Panc1 (cell line): ENCODE measurements at regions not wholly inside any gene's neighbourhood (a gene's known extent, or its start where the extent isn't known, plus 50 kb on each side); places are given as distances from the start of the nearest gene placed in this dataset.

Experiments used
- ATAC-seq: fragments of 200-7000 bp; cut with Tn5 transposase; 2 replicates; pipeline ENCODE4 v1.9.1; 2020; ENCODE audit warnings: mild to moderate bottlenecking, moderate library complexity
- BruUV-seq: library from RNA; stranded (reverse); fragments of 400-500 nt; replicated peaks from 2 replicates; lab custom pipeline; 2021; lab: Mats Ljungman, UMichigan
- CTCF ChIA-PET: fragments of 300-600 bp; sonication (Branson Sonifier 250); formaldehyde crosslinking; loops from one replicate; lab custom pipeline; 2022; ENCODE audit warnings: antibody characterized with exemption; lab: Charles Lee
- POLR2A ChIA-PET: fragments of 300-600 bp; sonication (Branson Sonifier 250); formaldehyde crosslinking; loops from one replicate; lab custom pipeline; 2022; ENCODE audit warnings: antibody characterized with exemption; lab: Charles Lee
- DNase-seq: peaks from one replicate; pipeline ENCODE4 v3.0.0-alpha.2; 2010; ENCODE audit warnings: low read depth, low spot score
- H3K27ac ChIP-seq: 2 replicates; pipeline ENCODE4 v1.5.1; 2011; ENCODE audit warnings: mild to moderate bottlenecking, low read length, inconsistent platforms
- H3K27me3 ChIP-seq: fragments of 200-500 bp; sonication (Bioruptor generic); 2 replicates; pipeline ENCODE4 v1.6.0; 2014; ENCODE audit warnings: low read length, inconsistent platforms; ENCODE audit not compliant: control insufficient read depth, insufficient read depth
- H3K36me3 ChIP-seq: fragments of 200-500 bp; sonication (Bioruptor generic); 2 replicates; pipeline ENCODE4 v1.5.1; 2014; ENCODE audit warnings: inconsistent platforms, mild to moderate bottlenecking, low read length, moderate library complexity; ENCODE audit not compliant: control insufficient read depth, insufficient read depth
- H3K4me1 ChIP-seq: 2 replicates; pipeline ENCODE4 v1.5.1; 2011; ENCODE audit warnings: inconsistent platforms, mild to moderate bottlenecking, low read length, moderate library complexity; ENCODE audit not compliant: control insufficient read depth, insufficient read depth
- H3K4me3 ChIP-seq, 2 experiments: 2 replicates each; pipeline ENCODE4 v1.5.1; 2011 to 2012; ENCODE audit warnings: low read depth in 2 of 2, low read length in 2 of 2, mild to moderate bottlenecking in 2 of 2, inconsistent platforms in 1 of 2, moderate library complexity in 1 of 2
- H3K9me3 ChIP-seq: fragments of 200-500 bp; sonication (Bioruptor generic); 2 replicates; pipeline ENCODE4 v1.5.1; 2014; ENCODE audit warnings: low read depth, mild to moderate bottlenecking, inconsistent platforms, low read length, moderate library complexity; ENCODE audit not compliant: control insufficient read depth, insufficient read depth
- POLR2AphosphoS5 ChIP-seq: IDR thresholded peaks from 2 replicates; pipeline ENCODE4 v1.6.1; 2012; ENCODE audit warnings: mild to moderate bottlenecking, low read depth, low read length, moderate library complexity
- SIN3A ChIP-seq: IDR thresholded peaks from 2 replicates; pipeline ENCODE4 v1.6.1; 2012; ENCODE audit warnings: low read depth, mild to moderate bottlenecking, low read length, moderate library complexity, borderline replicate concordance; ENCODE audit not compliant: insufficient read depth
- TCF7L2 ChIP-seq: IDR thresholded peaks from 2 replicates; pipeline ENCODE4 v1.6.1; 2011; ENCODE audit warnings: mild to moderate bottlenecking, low read depth, low read length, inconsistent platforms
- in situ Hi-C: cut with HindIII; loops from 2 replicates; pipeline ENCODE4 v1.10.0; 2016; ENCODE audit warnings: low sequenced_read_pairs, low pct_unique_long_range_greater_than_20kb
- intact Hi-C: fragments of 100-400 bp; cut with micrococcal nuclease; formaldehyde crosslinking; loops from one replicate; pipeline ENCODE4 v1.10.0; 2022; ENCODE audit not compliant: unreplicated experiment
- TF ChIP-seq, protein P1 (sequence below): fragments of 450-650 bp; IDR thresholded peaks from 2 replicates; pipeline ENCODE4 v1.5.1; 2017; ENCODE audit warnings: mild to moderate bottlenecking
- TF ChIP-seq, protein P2 (sequence below), 2 experiments: IDR thresholded peaks; 2 replicates each; pipeline ENCODE4 v1.6.1; 2011 to 2012; ENCODE audit warnings: low read depth in 2 of 2, control low read depth in 1 of 2, low read length in 1 of 2, mild to moderate bottlenecking in 1 of 2, moderate library complexity in 1 of 2; ENCODE audit not compliant: insufficient read depth in 1 of 2

DNA sequence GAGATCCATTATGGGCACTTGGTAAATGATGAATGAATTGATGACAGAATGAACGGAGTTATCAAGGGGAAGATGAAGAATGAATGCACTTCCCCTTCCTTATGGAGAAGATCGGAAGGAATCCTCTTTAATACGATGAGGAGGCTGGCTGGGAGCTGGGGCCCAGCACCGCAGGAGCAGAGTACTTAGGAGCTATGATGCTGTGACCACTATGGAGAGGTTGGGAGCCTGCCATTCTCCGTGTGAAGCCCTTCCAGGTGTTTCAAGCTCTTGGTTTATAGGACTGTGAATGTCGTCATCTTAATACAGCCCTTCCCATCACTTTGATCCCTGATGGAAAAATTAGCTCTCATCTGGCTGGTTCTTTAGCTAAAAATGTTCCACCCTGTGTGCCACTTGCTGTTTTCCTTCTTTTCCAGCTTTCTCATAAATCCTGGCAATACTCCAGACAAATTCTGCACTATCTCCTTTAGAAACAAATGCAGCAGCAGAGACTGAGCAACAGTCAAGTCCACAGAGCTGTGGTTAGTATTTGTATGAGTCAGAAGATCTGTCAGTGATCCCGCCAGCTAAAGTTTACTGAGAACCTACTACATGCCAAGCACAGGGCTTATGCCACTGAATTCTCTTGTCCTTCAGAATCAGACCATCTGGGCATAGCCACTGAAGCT is 263.1 kb upstream of the CRY1 start:
- TF ChIP-seq TCF7L2 (no peak), SIN3A (no peak), POLR2AphosphoS5 (no peak)
- TF ChIP-seq, protein P1, sequence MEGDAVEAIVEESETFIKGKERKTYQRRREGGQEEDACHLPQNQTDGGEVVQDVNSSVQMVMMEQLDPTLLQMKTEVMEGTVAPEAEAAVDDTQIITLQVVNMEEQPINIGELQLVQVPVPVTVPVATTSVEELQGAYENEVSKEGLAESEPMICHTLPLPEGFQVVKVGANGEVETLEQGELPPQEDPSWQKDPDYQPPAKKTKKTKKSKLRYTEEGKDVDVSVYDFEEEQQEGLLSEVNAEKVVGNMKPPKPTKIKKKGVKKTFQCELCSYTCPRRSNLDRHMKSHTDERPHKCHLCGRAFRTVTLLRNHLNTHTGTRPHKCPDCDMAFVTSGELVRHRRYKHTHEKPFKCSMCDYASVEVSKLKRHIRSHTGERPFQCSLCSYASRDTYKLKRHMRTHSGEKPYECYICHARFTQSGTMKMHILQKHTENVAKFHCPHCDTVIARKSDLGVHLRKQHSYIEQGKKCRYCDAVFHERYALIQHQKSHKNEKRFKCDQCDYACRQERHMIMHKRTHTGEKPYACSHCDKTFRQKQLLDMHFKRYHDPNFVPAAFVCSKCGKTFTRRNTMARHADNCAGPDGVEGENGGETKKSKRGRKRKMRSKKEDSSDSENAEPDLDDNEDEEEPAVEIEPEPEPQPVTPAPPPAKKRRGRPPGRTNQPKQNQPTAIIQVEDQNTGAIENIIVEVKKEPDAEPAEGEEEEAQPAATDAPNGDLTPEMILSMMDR, result no peak
- TF ChIP-seq, protein P2, sequence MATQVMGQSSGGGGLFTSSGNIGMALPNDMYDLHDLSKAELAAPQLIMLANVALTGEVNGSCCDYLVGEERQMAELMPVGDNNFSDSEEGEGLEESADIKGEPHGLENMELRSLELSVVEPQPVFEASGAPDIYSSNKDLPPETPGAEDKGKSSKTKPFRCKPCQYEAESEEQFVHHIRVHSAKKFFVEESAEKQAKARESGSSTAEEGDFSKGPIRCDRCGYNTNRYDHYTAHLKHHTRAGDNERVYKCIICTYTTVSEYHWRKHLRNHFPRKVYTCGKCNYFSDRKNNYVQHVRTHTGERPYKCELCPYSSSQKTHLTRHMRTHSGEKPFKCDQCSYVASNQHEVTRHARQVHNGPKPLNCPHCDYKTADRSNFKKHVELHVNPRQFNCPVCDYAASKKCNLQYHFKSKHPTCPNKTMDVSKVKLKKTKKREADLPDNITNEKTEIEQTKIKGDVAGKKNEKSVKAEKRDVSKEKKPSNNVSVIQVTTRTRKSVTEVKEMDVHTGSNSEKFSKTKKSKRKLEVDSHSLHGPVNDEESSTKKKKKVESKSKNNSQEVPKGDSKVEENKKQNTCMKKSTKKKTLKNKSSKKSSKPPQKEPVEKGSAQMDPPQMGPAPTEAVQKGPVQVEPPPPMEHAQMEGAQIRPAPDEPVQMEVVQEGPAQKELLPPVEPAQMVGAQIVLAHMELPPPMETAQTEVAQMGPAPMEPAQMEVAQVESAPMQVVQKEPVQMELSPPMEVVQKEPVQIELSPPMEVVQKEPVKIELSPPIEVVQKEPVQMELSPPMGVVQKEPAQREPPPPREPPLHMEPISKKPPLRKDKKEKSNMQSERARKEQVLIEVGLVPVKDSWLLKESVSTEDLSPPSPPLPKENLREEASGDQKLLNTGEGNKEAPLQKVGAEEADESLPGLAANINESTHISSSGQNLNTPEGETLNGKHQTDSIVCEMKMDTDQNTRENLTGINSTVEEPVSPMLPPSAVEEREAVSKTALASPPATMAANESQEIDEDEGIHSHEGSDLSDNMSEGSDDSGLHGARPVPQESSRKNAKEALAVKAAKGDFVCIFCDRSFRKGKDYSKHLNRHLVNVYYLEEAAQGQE (IDR thresholded peaks at IDR 0.05; ENCODE audit: insufficient read depth in 1 of 2, low read depth in 2 of 2, low read length in 1 of 2), result no peak
- ATAC-seq (no peak), DNase-seq (no peak)
- intact Hi-C loops, result no loop called here
- in situ Hi-C loops, result no loop called here
- BruUV-seq, result no TSS peak
- Histone ChIP-seq H3K27ac (no peak overlapping the region), H3K4me1 (no peaks in the 10 kb centered on the region), H3K9me3 (no peaks in the 10 kb centered on the region), H3K27me3 (peaks cover 6% of the 10 kb centered on the region; the same call in 1 of the 2 replicates), H3K4me3 (no peak overlapping the region), H3K36me3 (no peaks in the 10 kb centered on the region)
- ChIA-PET CTCF (no interaction called here), POLR2A (no interaction called here)

DNA sequence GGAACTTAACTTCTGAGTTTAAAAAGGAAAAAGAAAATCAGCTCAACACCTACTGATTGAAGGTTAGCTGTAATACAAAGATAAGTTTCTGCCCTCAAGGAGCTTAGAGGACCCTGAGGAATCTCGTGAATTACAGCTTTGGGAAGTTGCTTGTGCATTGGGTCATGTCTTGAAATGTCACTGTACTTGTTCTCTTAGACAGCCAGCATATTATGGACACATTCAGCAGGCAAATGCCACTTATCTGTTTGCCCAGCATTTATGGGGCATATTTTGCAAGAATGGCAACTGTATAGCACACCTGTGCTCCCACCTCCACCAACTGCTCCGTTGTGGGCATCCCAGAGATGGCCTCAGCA is 263.6 kb upstream of the CRY1 start:
- Histone ChIP-seq H3K27ac (no peak overlapping the region), H3K9me3 (no peaks in the 10 kb centered on the region), H3K27me3 (peaks cover 10% of the 10 kb centered on the region), H3K4me3 (no peak overlapping the region), H3K4me1 (no peaks in the 10 kb centered on the region), H3K36me3 (no peaks in the 10 kb centered on the region)
- intact Hi-C loops, result no loop called here
- POLR2A ChIA-PET, result no interaction called here
- CTCF ChIA-PET, result no interaction called here
- DNase-seq, result no peak
- ATAC-seq, result no peak
- no TSS peak for BruUV-seq
- in situ Hi-C loops, result no loop called here
- TF ChIP-seq SIN3A (no peak), TCF7L2 (no peak), POLR2AphosphoS5 (no peak)
- TF ChIP-seq, protein P1, result no peak
- TF ChIP-seq, protein P2 (IDR thresholded peaks at IDR 0.05; ENCODE audit: insufficient read depth in 1 of 2, low read depth in 2 of 2, low read length in 1 of 2), result no peak
